Anterior cingulate cortex (tissue), 58 donors: ENCODE measurements at regions not wholly inside any gene's neighbourhood (a gene's known extent, or its start where the extent isn't known, plus 50 kb on each side); places are given as distances from the start of the nearest gene placed in this dataset.

ENCODE experiments used
- DNase-seq, 58 donors: peaks; one replicate each; lab custom pipeline; 2025; lab: John Stamatoyannopoulos, UW

GRCh38 chr6:134516582-134516981, 198.7 kb upstream of the SGK1 start:
- DNase-seq, result no peak

DNA sequence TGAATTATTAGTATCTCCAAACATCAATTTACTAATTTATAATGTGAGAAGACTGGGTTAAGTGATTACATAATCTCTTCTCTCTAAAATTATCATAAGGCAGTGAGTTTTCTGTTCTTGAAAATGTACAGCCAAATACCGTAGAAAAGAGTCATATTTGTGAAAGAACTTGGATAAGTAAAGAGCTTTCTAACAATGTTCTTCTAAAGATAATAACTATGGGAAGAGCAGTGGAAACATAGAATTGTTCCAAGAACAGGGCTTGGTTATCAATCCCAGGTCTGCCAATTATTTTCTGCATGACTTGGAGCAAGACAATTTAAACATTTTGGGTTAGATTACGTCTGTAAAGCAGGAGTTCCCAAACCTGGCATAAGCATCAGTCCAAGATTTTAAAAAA, 198.1 kb upstream of the SGK1 start:
- DNase-seq, result no peak

DNA sequence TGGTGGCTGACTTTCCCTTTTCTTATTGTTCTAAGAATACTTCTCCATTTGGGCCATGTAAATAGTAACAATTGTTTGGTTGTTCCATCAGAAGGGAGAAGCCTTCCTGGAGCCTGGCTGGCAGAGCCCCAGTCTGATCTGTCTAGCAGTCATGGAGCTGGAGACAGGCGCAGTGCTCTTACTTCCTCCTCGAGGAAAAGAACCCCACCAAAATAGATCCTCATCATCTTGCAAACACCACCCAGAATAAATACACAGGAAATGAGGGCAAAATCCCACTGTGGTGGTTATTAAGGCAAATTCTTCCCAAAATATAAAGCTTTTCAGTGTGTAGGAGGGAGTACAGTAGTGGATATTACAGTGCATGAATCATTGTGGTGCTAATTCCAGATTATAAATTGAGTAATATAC, 195.1 kb upstream of the SGK1 start:
- DNase-seq, result peak in 25 of 58 donors; percentile 9 to 55 (median 30)

- DNase-seq, result no peak
Observed at GRCh38 chr6:134511984-134512683, 194.2 kb upstream of the SGK1 start.

GRCh38 chr6:134510920-134511319, 193.0 kb upstream of the SGK1 start:
- no peak for DNase-seq

- no peak for DNase-seq
Observed at GRCh38 chr6:134510142-134510541, 192.2 kb upstream of the SGK1 start.

GRCh38 chr6:134508862-134509498, 191.1 kb upstream of the SGK1 start:
- DNase-seq, result no peak

GRCh38 chr6:134506162-134506561, 188.2 kb upstream of the SGK1 start:
- no peak for DNase-seq

GRCh38 chr6:134503585-134504281, 185.8 kb upstream of the SGK1 start:
- DNase-seq, result peak in 21 of 58 donors; percentile 3 to 67 (median 32)

DNA sequence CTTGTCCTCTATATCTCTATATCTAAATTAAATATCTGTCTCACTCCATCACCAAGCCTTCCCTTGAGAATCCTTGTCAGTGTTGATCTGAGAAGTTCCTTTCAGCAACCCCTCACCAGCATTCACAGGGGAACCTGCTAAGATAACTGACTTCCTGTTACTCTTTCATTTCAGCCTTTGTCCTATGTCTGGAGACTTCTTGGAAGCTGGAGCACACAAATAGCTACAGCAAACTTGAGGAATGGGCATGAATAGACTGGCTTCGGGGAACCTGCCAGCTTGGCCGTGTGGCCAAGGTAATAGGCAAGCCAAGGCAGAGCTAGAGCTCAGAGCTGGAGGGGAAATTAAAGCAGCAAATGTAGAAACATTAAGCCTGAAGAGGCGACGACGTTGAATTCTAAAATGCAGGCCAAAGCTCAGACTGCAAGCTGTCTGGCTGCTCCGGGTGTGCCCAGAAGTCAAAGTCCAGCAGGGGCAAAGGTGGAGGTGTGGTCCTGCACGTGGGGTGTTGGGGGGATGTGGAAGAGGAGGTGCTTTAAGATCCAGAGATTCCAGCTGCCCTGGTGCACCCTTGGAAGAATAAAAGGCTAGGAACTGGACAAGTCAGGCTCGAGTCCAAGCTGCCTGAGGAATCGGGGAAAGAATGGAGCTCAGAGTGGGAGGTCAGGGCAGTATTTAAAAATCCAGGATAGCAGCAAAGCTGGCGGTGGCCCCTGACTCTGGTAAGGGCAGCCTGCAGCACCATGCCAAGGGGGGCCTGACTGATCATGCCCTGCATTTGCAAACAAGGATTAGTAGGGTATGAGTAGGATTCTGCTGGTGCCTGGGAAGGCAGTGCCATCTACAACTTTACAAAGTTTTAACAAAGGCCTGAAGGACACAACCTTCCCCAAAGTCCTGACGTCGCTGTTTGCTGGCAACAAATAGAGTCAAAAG, 185.0 kb upstream of the SGK1 start:
- peak in 37 of 58 donors; percentile 12 to 81 (median 46) for DNase-seq

DNA sequence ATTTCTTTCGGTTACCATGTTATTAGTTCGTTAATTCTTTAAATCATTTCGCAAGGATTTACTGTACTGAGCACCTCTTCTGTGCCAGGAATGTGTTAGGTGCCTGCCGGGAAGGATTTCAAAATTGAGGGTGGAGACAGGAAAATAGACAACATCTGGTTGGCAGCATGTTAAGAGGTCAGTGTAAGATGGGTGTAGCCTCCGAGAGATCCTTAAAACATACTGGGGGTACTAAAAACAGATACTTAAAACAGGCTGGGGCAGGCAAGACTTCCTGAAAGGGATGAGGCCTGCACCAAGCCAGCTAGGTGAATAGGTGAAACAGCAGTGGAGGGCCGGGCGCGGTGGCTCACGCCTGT, 178.0 kb upstream of the SGK1 start:
- DNase-seq, result no peak

DNA sequence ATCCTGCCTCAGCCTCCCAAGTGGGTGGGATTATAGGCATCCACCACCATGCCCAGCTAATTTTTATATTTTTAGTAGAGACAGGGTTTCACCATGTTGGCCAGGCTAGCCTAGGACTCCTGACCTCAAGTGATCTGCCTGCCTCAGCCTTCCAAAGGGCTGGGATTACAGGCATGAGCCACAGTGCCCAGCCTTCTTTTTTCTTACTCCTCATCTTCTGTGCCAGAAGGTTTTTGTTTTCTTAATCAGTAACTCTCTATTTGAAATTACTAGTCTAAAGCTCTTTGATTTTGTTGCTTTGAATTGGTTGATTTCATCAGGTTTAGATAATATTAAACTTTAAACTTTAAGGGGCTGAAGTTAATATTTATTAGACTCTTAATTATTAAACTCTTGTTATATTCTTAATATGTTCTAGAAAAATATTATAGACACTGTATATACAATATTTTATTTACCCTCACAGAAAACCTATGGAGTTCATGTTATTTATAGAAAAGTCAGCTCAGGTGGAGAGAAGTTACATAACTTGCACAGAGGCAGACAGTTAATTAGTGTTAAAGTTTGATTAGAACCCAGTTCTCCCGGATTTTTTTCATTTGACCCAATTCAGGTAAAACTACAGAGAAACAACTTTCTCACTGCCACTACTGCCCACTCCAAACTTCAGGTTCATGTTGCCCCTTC, 177.4 kb upstream of the SGK1 start:
- no peak for DNase-seq

DNA sequence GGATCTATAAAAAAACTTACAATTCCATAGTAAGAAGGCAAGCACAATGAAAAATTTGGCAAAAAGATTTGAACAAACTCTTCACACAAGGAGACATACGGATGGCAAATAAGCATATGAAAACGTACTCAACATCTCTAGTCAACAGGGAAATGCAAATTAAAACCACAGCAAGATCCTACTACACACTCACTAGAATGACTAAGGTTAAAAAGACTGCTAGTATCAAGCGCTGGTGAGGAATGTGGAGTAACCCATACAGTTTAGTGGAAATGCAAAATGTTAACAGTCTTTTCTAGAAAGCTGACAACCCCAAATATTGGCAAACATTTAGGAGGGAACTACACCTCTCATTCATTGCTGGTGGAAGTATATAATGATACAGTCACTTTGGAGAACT, 175.9 kb upstream of the SGK1 start:
- DNase-seq, result no peak

DNA sequence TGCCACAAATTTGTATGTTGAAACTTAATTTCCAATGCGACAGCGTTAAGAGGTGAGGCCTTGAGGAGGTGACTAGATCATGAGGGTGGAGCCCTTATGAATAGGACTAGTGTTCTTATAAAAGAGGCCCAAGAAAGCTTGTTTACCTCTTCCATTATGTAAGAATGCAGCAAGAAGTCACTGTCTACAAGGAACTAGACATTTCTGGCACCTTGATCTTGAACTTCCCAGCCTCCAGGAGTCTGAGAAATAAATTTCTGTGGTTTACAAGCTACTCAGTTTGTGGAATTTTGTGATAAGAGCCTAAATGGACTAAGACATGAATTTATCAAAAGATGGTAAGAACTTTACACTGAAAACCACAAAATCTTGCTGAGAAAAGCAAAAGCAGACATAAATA, 173.6 kb upstream of the SGK1 start:
- DNase-seq, result no peak

- DNase-seq, result no peak
Observed at GRCh38 chr6:134482593-134483270, 164.8 kb upstream of the SGK1 start.

- DNase-seq, result no peak
Observed at GRCh38 chr6:134481966-134482365, 164.1 kb upstream of the SGK1 start.

- DNase-seq, result no peak
Observed at GRCh38 chr6:134480593-134480992, 162.7 kb upstream of the SGK1 start.

GRCh38 chr6:134478764-134479399, 161.0 kb upstream of the SGK1 start:
- DNase-seq, result no peak
